Calu3 (cell line): ENCODE measurements at regions not wholly inside any gene's neighbourhood (a gene's known extent, or its start where the extent isn't known, plus 50 kb on each side); places are given as distances from the start of the nearest gene placed in this dataset.

Experiments used
- BruUV-seq: library from RNA; stranded (reverse); fragments of 400-500 nt; replicated peaks from 2 replicates; lab custom pipeline; 2021; lab: Mats Ljungman, UMichigan
- CTCF ChIA-PET: fragments of 300-600 bp; sonication (Branson Sonifier 250); formaldehyde crosslinking; loops from one replicate; lab custom pipeline; 2022; ENCODE audit warnings: antibody characterized with exemption; lab: Charles Lee
- DNase-seq: peaks from one replicate; pipeline ENCODE4 v3.0.0; 2022
- H3K27ac Mint-ChIP-seq: one replicate; pipeline ENCODE4 v1.8.0; 2022; ENCODE audit warnings: mixed read lengths; ENCODE audit not compliant: unreplicated experiment
- H3K27me3 Mint-ChIP-seq: one replicate; pipeline ENCODE4 v1.8.0; 2022; ENCODE audit warnings: mixed read lengths; ENCODE audit not compliant: unreplicated experiment
- H3K36me3 Mint-ChIP-seq: one replicate; pipeline ENCODE4 v1.8.0; 2022; ENCODE audit warnings: mild to moderate bottlenecking, moderate library complexity, mixed read lengths; ENCODE audit not compliant: insufficient read depth, unreplicated experiment
- H3K4me1 Mint-ChIP-seq: one replicate; pipeline ENCODE4 v1.8.0; 2022; ENCODE audit warnings: mild to moderate bottlenecking, low read depth, mixed read lengths; ENCODE audit not compliant: unreplicated experiment
- H3K4me3 Mint-ChIP-seq: one replicate; pipeline ENCODE4 v1.8.0; 2022; ENCODE audit warnings: mild to moderate bottlenecking, low read depth, moderate library complexity, mixed read lengths; ENCODE audit not compliant: unreplicated experiment
- H3K9me3 Mint-ChIP-seq: one replicate; pipeline ENCODE4 v1.8.0; 2022; ENCODE audit warnings: low read depth, mixed read lengths; ENCODE audit not compliant: unreplicated experiment
- intact Hi-C: fragments of 100-400 bp; cut with micrococcal nuclease; formaldehyde crosslinking; loops from one replicate; pipeline ENCODE4 v1.10.0; 2022; ENCODE audit not compliant: unreplicated experiment
- TF ChIP-seq, protein P1 (sequence below): fragments of 200-600 bp; IDR thresholded peaks from one replicate; pipeline ENCODE4 v1.8.0; 2022; ENCODE audit warnings: antibody characterized with exemption; ENCODE audit not compliant: unreplicated experiment

DNA sequence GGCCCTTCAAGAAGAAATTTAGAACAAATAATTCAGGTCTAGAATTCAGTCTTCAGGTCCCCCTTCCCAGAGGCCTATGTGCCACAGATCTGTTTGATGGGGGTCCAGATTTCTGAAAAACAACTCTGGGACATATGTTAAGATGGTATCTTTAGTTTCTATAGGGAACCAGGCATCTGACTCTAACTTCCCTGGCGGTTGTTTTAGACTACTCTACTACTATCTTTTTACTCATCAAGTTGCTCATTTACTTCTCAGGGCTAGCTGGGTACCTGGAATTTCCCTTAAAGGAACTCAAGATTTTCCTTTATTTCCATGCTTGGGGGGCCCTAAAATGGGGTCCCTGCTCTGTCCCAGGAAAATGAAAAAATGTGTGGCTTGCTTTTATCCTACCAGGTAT lies 114.7 kb upstream of the RAB6C start:
- CTCF ChIA-PET, result no interaction called here
- no peak for DNase-seq
- no peak overlapping the region for H3K27ac Mint-ChIP-seq
- TF ChIP-seq, protein P1, sequence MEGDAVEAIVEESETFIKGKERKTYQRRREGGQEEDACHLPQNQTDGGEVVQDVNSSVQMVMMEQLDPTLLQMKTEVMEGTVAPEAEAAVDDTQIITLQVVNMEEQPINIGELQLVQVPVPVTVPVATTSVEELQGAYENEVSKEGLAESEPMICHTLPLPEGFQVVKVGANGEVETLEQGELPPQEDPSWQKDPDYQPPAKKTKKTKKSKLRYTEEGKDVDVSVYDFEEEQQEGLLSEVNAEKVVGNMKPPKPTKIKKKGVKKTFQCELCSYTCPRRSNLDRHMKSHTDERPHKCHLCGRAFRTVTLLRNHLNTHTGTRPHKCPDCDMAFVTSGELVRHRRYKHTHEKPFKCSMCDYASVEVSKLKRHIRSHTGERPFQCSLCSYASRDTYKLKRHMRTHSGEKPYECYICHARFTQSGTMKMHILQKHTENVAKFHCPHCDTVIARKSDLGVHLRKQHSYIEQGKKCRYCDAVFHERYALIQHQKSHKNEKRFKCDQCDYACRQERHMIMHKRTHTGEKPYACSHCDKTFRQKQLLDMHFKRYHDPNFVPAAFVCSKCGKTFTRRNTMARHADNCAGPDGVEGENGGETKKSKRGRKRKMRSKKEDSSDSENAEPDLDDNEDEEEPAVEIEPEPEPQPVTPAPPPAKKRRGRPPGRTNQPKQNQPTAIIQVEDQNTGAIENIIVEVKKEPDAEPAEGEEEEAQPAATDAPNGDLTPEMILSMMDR, result no peak
- intact Hi-C loops, result no loop called here
- H3K36me3 Mint-ChIP-seq, result no peaks in the 10 kb centered on the region
- no peaks in the 10 kb centered on the region for H3K4me1 Mint-ChIP-seq
- H3K4me3 Mint-ChIP-seq, result no peak overlapping the region
- no TSS peak for BruUV-seq
- no peaks in the 10 kb centered on the region for H3K27me3 Mint-ChIP-seq
- no peaks in the 10 kb centered on the region for H3K9me3 Mint-ChIP-seq

- no peaks in the 10 kb centered on the region for H3K9me3 Mint-ChIP-seq
- no peak overlapping the region for H3K4me3 Mint-ChIP-seq
- no TSS peak for BruUV-seq
- no peaks in the 10 kb centered on the region for H3K4me1 Mint-ChIP-seq
- TF ChIP-seq, protein P1, result no peak
- H3K36me3 Mint-ChIP-seq, result no peaks in the 10 kb centered on the region
- DNase-seq, result no peak
- CTCF ChIA-PET, result no interaction called here
- intact Hi-C loops, result no loop called here
- no peaks in the 10 kb centered on the region for H3K27me3 Mint-ChIP-seq
- no peak overlapping the region for H3K27ac Mint-ChIP-seq
These were observed 113.5 kb upstream of the RAB6C start for GRCh38 chr2:129865976-129866375.

DNA sequence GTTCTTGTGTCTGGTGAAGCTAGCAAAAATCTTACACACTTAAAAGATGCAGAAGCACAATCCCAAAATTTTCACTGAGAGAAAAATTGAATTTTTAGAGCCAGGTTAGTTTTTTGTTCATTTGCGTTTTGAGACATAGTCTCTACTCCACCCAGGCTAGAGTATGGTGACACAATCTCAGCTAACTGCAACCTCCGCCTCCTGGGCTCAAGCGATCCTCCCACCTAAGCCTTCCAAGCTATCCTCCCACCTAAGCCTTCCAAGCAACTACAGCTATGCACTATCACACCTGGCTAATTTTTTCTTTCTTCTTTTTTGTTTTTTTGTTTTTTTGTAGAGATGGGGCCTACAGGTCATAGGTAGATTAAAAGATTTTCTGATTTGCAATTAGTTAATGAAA lies 113.1 kb upstream of the RAB6C start:
- Mint-ChIP-seq H3K27ac (no peak overlapping the region), H3K4me1 (no peaks in the 10 kb centered on the region), H3K9me3 (no peaks in the 10 kb centered on the region), H3K36me3 (no peaks in the 10 kb centered on the region), H3K27me3 (no peaks in the 10 kb centered on the region), H3K4me3 (no peak overlapping the region)
- DNase-seq, result no peak
- CTCF ChIA-PET, result interaction anchor here (0.6 to 0.7 kb wide), 2 partner anchors 220 to 319 kb away, joined by 4 read pairs; no protein-coding TSS in a partner anchor
- TF ChIP-seq, protein P1, result no peak
- intact Hi-C loops, result no loop called here
- no TSS peak for BruUV-seq

DNA sequence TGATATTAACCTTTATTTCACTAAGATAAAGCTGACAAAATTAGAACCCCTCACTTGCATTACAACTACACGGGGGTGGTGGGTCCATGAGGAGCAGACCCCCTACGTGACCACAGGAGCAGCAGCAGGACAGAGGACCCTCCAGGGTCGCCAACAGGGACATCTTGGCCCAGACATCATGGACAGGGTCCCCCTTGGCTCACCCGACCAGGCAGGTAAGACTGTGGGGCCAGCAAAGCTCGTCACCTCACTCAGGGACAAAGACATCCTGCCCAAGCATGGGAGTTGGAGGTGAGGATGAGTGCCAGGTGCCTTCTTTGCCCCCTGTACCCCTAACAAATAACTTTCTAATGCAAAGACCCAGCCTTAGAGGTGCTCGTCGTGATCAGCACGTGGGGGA lies 111.3 kb upstream of the RAB6C start:
- no peaks in the 10 kb centered on the region for H3K27me3 Mint-ChIP-seq
- TF ChIP-seq, protein P1, result no peak
- H3K4me3 Mint-ChIP-seq, result no peak overlapping the region
- H3K9me3 Mint-ChIP-seq, result no peaks in the 10 kb centered on the region
- no peaks in the 10 kb centered on the region for H3K36me3 Mint-ChIP-seq
- intact Hi-C loops, result no loop called here
- H3K4me1 Mint-ChIP-seq, result no peaks in the 10 kb centered on the region
- CTCF ChIA-PET, result interaction anchor here (0.6 kb wide), 1 partner anchor 868 kb away, joined by 3 read pairs; no protein-coding TSS in a partner anchor
- no peak for DNase-seq
- H3K27ac Mint-ChIP-seq, result no peak overlapping the region
- no TSS peak for BruUV-seq
